Fibroblast of pulmonary artery (primary cell): ENCODE measurements at regions not wholly inside any gene's neighbourhood (a gene's known extent, or its start where the extent isn't known, plus 50 kb on each side); places are given as distances from the start of the nearest gene placed in this dataset.
A peak's percentile ranks its signal among the peaks of the same experiment; 100 is the strongest.

Experiments used
- DNase-seq: peaks from one replicate; pipeline ENCODE4 v3.0.0-alpha.2; 2010; ENCODE audit warnings: low read depth
- H3K4me3 ChIP-seq: replicated peaks from 2 replicates; pipeline ENCODE4 v1.5.1; 2011; ENCODE audit warnings: low read depth, mild to moderate bottlenecking, control low read depth, low read length, moderate library complexity
- TF ChIP-seq, protein P1 (sequence below): IDR thresholded peaks from 2 replicates; pipeline ENCODE4 v1.5.1; 2011; ENCODE audit warnings: mild to moderate bottlenecking, control low read depth, low read length, inconsistent platforms; ENCODE audit errors: missing control alignments

DNA sequence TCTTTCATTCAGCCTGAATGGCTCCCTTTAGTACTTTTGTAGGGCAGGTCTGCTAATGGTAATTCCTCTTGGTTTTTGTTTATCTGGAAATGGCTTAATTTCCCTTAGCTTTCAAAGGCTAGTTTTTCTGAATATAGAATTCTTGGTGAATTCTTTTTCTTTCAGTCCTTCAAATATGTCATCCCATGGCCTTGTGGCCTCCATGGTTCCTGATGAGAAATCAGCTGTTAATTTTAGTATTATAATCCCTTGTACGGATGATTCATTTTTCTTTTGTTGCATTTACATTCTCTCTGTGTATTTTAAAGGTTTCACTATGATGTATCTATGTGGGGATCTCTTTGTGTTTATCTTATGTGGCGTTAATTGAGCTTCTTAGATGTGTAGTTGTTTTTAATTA lies 179.6 kb upstream of the ARG1 start:
- H3K4me3 ChIP-seq = no peak overlapping the region
- DNase-seq = no peak
- TF ChIP-seq, protein P1, sequence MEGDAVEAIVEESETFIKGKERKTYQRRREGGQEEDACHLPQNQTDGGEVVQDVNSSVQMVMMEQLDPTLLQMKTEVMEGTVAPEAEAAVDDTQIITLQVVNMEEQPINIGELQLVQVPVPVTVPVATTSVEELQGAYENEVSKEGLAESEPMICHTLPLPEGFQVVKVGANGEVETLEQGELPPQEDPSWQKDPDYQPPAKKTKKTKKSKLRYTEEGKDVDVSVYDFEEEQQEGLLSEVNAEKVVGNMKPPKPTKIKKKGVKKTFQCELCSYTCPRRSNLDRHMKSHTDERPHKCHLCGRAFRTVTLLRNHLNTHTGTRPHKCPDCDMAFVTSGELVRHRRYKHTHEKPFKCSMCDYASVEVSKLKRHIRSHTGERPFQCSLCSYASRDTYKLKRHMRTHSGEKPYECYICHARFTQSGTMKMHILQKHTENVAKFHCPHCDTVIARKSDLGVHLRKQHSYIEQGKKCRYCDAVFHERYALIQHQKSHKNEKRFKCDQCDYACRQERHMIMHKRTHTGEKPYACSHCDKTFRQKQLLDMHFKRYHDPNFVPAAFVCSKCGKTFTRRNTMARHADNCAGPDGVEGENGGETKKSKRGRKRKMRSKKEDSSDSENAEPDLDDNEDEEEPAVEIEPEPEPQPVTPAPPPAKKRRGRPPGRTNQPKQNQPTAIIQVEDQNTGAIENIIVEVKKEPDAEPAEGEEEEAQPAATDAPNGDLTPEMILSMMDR = no peak

DNA sequence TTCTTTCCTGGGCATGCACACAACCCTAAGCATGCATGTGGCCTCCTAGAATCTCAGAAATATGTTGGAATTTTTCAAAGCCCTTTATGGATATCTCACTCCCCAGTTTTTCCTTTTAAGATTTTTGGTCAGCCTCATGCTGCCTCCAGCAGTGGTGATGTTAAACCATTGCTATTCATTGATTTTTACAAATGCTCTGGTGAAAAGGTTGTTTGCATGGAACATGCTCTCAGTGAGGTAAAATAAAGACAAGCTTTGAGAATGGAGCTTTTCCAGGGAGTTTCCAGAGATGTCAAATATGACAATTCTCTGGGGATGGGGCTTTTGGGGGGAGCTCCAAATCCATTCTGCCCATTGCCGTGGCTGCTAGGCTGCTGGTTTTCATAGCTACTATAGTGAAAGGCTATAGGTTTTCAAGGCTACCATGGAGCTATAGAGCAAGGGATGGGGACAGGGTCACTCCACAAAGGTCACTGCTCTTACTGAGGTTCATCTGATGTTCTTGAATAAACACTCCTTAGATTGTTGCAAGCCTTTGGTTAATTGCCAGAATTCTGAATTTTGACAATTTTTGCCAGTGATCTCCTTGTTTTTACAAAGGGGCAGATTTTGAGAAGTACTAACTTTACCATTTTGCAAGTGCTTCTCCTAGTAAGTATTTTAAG lies 178.1 kb upstream of the ARG1 start:
- TF ChIP-seq, protein P1 = no peak
- no peak overlapping the region for H3K4me3 ChIP-seq
- no peak for DNase-seq

DNA sequence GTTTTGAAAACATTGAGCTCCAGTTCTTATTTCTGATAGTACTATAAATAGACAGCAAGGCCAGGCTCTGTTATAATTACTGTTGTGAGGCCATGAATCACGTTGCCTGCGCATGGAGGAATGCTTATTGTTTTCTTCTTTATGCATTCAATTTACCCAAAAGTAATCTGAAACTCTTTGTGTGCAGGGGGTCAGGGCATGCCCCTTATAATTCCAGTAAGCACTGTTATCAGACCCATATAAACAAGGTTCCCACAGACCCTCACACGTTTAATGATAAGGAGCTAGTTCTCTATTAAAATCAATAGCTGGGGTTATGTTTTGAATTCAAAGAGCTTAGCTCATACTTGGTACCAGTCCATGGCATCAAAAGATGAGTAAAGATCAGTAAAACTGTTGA lies 174.8 kb upstream of the ARG1 start:
- TF ChIP-seq, protein P1 = no peak
- H3K4me3 ChIP-seq = no peak overlapping the region
- DNase-seq = no peak

DNA sequence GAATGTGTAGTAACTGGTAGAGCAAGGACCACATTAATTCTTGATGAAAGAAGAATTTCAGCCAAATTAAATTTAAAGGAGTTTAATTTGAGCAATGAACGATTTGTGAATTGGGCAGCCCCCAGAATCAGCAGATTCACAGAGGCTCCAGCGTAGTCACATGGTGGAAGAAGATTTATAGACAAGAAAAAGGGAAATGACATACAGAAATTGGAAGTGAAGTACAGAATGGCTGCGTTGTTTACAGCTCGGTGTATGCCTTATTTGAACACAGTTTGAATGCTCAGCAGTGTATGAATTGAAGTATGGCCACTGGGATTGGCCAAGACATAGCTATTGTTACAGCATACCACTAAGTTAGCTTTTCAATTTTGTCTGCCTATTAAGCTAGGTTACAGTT lies 173.6 kb upstream of the ARG1 start:
- TF ChIP-seq, protein P1 = no peak
- no peak for DNase-seq

DNA sequence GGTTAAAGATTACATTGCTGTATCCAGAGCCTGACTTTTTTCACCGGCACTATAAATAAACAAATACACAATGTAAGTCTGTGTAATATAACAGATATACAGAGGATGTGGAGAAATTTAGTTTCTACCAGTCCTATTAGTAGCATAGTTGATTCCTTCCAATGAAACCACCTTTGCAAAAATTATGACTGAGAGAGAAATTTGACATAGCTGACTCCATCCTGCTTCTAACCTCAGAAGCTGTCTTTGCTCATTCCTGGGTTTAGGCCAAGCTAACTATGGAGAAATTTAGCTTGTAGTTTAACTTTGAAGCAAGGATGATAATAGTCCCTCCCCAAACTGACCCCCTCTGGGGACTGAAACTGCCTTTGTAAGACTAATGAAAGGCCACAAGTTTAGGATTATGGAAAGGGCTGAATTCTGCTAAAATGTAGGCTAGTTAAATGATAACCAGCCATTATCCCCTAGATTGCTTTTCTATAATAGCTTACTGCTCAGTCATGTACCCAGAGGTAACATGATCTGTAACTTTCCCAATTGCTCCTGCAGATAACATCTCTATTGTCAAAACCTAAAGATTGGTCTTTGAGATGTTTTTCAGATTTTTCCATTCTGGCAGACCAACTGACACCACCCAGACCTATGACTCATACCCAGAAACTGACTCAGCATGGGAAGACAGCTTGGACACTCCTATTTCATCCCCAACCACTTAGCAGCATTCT lies 172.8 kb upstream of the ARG1 start:
- TF ChIP-seq, protein P1 = no peak
- DNase-seq = peak; percentile 75
- H3K4me3 ChIP-seq = no peak overlapping the region

More for the DNA sequence above, 173.6 kb upstream of the ARG1 start:
- no peak overlapping the region for H3K4me3 ChIP-seq

DNA sequence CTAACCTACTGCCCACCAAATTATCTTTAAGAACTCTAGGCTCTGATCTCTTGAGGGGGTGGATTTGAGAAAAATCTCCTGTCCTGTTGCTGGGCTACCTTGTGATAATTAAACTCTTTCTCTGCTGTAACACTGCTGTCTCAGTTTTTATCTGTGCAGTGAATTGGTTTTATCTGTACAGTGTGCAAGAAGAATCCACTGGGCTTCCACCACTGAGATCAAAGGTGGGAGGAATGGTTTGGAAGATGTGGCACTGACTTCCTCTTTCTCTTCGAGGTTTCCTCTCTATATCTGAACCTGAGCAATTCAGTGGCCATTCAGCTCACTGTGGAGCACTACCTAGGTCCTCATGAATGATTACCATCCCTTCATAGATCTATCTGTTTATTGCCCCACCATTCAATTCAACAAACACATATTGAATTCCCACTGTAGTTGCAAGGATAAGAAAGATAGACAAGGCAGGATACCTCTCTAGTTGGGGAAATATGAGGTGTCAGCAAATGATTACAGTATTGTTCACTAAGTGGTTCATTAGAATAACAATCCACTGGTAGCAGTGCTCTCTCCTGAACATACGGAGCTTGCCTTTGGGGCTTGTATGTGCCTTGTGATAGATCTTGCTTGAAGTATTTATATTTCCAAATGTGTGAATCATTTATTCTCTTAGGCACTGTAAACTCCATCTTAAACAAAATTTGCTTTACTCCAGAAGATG lies 172.1 kb upstream of the ARG1 start:
- H3K4me3 ChIP-seq = no peak overlapping the region
- TF ChIP-seq, protein P1 = no peak
- DNase-seq = no peak
